Astrocyte (in vitro differentiated cells and primary cell): ENCODE measurements at regions not wholly inside any gene's neighbourhood (a gene's known extent, or its start where the extent isn't known, plus 50 kb on each side); places are given as distances from the start of the nearest gene placed in this dataset.

Source experiments
- DNase-seq: peaks from one replicate; pipeline ENCODE4 v3.0.0-alpha.2; 2010; ENCODE audit warnings: low read depth
- FAIRE-seq: peaks from 2 replicates; lab custom pipeline; 2011; peaks lifted over from hg19 to GRCh38; lab: Jason Lieb, UNC
- H2AFZ ChIP-seq: 2 replicates; pipeline ENCODE4 v1.6.0; 2012; ENCODE audit warnings: low read depth, low read length, inconsistent platforms
- H3K27ac ChIP-seq: 2 replicates; pipeline ENCODE4 v1.5.1; 2011; ENCODE audit warnings: low read depth, low read length, inconsistent platforms
- H3K27me3 ChIP-seq: 2 replicates; pipeline ENCODE4 v1.6.0; 2011; ENCODE audit warnings: low read length, inconsistent platforms; ENCODE audit not compliant: insufficient read depth
- H3K36me3 ChIP-seq: 2 replicates; pipeline ENCODE4 v1.5.1; 2011; ENCODE audit warnings: low read length, inconsistent platforms; ENCODE audit not compliant: insufficient read depth
- H3K4me1 ChIP-seq: 2 replicates; pipeline ENCODE4 v1.5.1; 2011; ENCODE audit warnings: low read length, inconsistent platforms; ENCODE audit not compliant: insufficient read depth
- H3K4me2 ChIP-seq: 2 replicates; pipeline ENCODE4 v1.6.0; 2012; ENCODE audit warnings: low read length, inconsistent platforms
- H3K4me3 ChIP-seq: 2 replicates; pipeline ENCODE4 v1.5.1; 2011; ENCODE audit warnings: low read depth, mild to moderate bottlenecking, low read length, inconsistent platforms; ENCODE audit not compliant: insufficient read depth
- H3K79me2 ChIP-seq: 2 replicates; pipeline ENCODE4 v1.6.0; 2012; ENCODE audit warnings: mild to moderate bottlenecking, low read length, inconsistent platforms; ENCODE audit not compliant: insufficient read depth
- H3K9ac ChIP-seq: 2 replicates; pipeline ENCODE4 v1.6.0; 2012; ENCODE audit warnings: mild to moderate bottlenecking, low read length, inconsistent platforms
- H3K9me3 ChIP-seq: 2 replicates; pipeline ENCODE4 v1.5.1; 2012; ENCODE audit warnings: low read depth, mild to moderate bottlenecking, low read length, inconsistent platforms; ENCODE audit not compliant: insufficient read depth
- H4K20me1 ChIP-seq: 2 replicates; pipeline ENCODE4 v1.6.0; 2012; ENCODE audit warnings: low read length, inconsistent platforms; ENCODE audit not compliant: insufficient read depth
- H3K27ac Mint-ChIP-seq: one replicate; pipeline ENCODE4 v1.8.0; 2021; ENCODE audit warnings: mild to moderate bottlenecking, mixed read lengths; ENCODE audit not compliant: unreplicated experiment
- H3K27me3 Mint-ChIP-seq: one replicate; pipeline ENCODE4 v1.8.0; 2021; ENCODE audit warnings: low read depth, mixed read lengths; ENCODE audit not compliant: unreplicated experiment
- H3K36me3 Mint-ChIP-seq: one replicate; pipeline ENCODE4 v1.8.0; 2021; ENCODE audit warnings: low read depth, mixed read lengths; ENCODE audit not compliant: unreplicated experiment
- H3K4me1 Mint-ChIP-seq: one replicate; pipeline ENCODE4 v1.8.0; 2021; ENCODE audit warnings: low read depth, mixed read lengths; ENCODE audit not compliant: unreplicated experiment
- H3K4me3 Mint-ChIP-seq: one replicate; pipeline ENCODE4 v1.8.0; 2021; ENCODE audit warnings: mild to moderate bottlenecking, moderate library complexity, mixed read lengths; ENCODE audit not compliant: unreplicated experiment
- H3K9me3 Mint-ChIP-seq: one replicate; pipeline ENCODE4 v1.8.0; 2021; ENCODE audit warnings: mild to moderate bottlenecking, mixed read lengths; ENCODE audit not compliant: unreplicated experiment
- EZH2 ChIP-seq: IDR thresholded peaks from 2 replicates; pipeline ENCODE4 v1.6.1; 2012; ENCODE audit warnings: mild to moderate bottlenecking, low read length, inconsistent platforms; ENCODE audit not compliant: insufficient read depth
- TF ChIP-seq, protein P1 (sequence below): IDR thresholded peaks from 2 replicates; pipeline ENCODE4 v1.5.1; 2011; ENCODE audit warnings: low read depth, mild to moderate bottlenecking, inconsistent platforms, low read length, moderate library complexity; ENCODE audit not compliant: insufficient read depth

- Histone ChIP-seq H2AFZ (no peak overlapping the region), H3K4me2 (no peak overlapping the region), H3K9me3 (no peaks in the 10 kb centered on the region), H3K4me3 (no peak overlapping the region), H4K20me1 (no peaks in the 10 kb centered on the region), H3K79me2 (no peaks in the 10 kb centered on the region), H3K27me3 (no peaks in the 10 kb centered on the region), H3K27ac (no peak overlapping the region), H3K4me1 (no peaks in the 10 kb centered on the region), H3K36me3 (no peaks in the 10 kb centered on the region), H3K9ac (no peak overlapping the region)
- H3K36me3 Mint-ChIP-seq: no peaks in the 10 kb centered on the region
- peaks cover 2% of the 10 kb centered on the region for H3K4me1 Mint-ChIP-seq
- DNase-seq (no peak), FAIRE-seq (no peak)
- no peak for TF ChIP-seq EZH2
- TF ChIP-seq, protein P1, sequence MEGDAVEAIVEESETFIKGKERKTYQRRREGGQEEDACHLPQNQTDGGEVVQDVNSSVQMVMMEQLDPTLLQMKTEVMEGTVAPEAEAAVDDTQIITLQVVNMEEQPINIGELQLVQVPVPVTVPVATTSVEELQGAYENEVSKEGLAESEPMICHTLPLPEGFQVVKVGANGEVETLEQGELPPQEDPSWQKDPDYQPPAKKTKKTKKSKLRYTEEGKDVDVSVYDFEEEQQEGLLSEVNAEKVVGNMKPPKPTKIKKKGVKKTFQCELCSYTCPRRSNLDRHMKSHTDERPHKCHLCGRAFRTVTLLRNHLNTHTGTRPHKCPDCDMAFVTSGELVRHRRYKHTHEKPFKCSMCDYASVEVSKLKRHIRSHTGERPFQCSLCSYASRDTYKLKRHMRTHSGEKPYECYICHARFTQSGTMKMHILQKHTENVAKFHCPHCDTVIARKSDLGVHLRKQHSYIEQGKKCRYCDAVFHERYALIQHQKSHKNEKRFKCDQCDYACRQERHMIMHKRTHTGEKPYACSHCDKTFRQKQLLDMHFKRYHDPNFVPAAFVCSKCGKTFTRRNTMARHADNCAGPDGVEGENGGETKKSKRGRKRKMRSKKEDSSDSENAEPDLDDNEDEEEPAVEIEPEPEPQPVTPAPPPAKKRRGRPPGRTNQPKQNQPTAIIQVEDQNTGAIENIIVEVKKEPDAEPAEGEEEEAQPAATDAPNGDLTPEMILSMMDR: no peak
- peaks cover 1% of the 10 kb centered on the region for H3K9me3 Mint-ChIP-seq
- H3K27ac Mint-ChIP-seq: no peak overlapping the region
- no peak overlapping the region for H3K4me3 Mint-ChIP-seq
- H3K27me3 Mint-ChIP-seq: no peaks in the 10 kb centered on the region
Observed at GRCh38 chr6:86380571-86381125, 556.7 kb upstream of the HTR1E start.

- H3K4me3 Mint-ChIP-seq: no peak overlapping the region
- Histone ChIP-seq H3K4me3 (no peak overlapping the region), H3K36me3 (no peaks in the 10 kb centered on the region), H3K4me2 (no peak overlapping the region), H3K4me1 (no peaks in the 10 kb centered on the region), H2AFZ (no peak overlapping the region), H3K27me3 (no peaks in the 10 kb centered on the region), H3K9ac (no peak overlapping the region), H3K79me2 (no peaks in the 10 kb centered on the region), H3K9me3 (no peaks in the 10 kb centered on the region), H4K20me1 (no peaks in the 10 kb centered on the region), H3K27ac (no peak overlapping the region)
- no peak for TF ChIP-seq EZH2
- TF ChIP-seq, protein P1: no peak
- H3K4me1 Mint-ChIP-seq: no peaks in the 10 kb centered on the region
- H3K27ac Mint-ChIP-seq: no peak overlapping the region
- FAIRE-seq (no peak), DNase-seq (no peak)
- no peaks in the 10 kb centered on the region for H3K36me3 Mint-ChIP-seq
- no peaks in the 10 kb centered on the region for H3K9me3 Mint-ChIP-seq
- H3K27me3 Mint-ChIP-seq: no peaks in the 10 kb centered on the region
Observed at GRCh38 chr6:86357877-86358276, 579.5 kb upstream of the HTR1E start.

DNA sequence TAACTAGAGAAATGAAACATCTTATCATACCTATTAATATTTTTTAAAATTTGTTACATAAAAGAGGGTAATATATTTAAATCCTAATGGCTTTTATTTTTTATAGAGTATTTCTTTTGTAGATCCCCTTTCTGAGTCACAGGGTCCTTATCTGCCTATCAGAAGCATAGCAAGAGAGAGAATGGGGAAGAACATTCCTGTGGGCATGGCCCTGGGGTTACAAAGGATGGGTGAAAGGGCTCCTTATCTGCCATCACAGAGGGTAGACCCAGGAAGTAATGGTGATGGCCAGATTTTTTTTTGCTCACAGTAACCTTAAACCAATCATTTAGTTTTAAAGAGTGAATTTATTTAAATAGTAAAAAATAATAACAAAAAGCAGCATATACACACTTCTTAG is 582.1 kb upstream of the HTR1E start:
- H3K36me3 Mint-ChIP-seq: no peaks in the 10 kb centered on the region
- Histone ChIP-seq H3K9me3 (no peaks in the 10 kb centered on the region), H2AFZ (no peak overlapping the region), H3K4me1 (no peaks in the 10 kb centered on the region), H3K36me3 (no peaks in the 10 kb centered on the region), H3K27ac (no peak overlapping the region), H3K4me3 (no peak overlapping the region), H3K79me2 (no peaks in the 10 kb centered on the region), H4K20me1 (no peaks in the 10 kb centered on the region), H3K9ac (no peak overlapping the region), H3K27me3 (no peaks in the 10 kb centered on the region), H3K4me2 (no peak overlapping the region)
- TF ChIP-seq, protein P1: no peak
- TF ChIP-seq EZH2: no peak
- no peaks in the 10 kb centered on the region for H3K27me3 Mint-ChIP-seq
- no peak overlapping the region for H3K27ac Mint-ChIP-seq
- no peaks in the 10 kb centered on the region for H3K4me1 Mint-ChIP-seq
- FAIRE-seq: no peak
- no peak for DNase-seq
- H3K4me3 Mint-ChIP-seq: no peak overlapping the region
- no peaks in the 10 kb centered on the region for H3K9me3 Mint-ChIP-seq
